Fibroblast of mammary gland (primary cell): ENCODE measurements at regions not wholly inside any gene's neighbourhood (a gene's known extent, or its start where the extent isn't known, plus 50 kb on each side); places are given as distances from the start of the nearest gene placed in this dataset.

Experiments
- DNase-seq: peaks from one replicate; pipeline ENCODE4 v3.0.0-alpha.2; 2010; ENCODE audit warnings: low read depth
- H3K4me3 ChIP-seq: 2 replicates; pipeline ENCODE4 v1.5.1; 2011; ENCODE audit warnings: low read depth, mild to moderate bottlenecking, low read length, moderate library complexity; ENCODE audit not compliant: control insufficient read depth
- TF ChIP-seq, protein P1 (sequence below): conservative IDR thresholded peaks from 2 replicates; pipeline ENCODE4 v1.5.1; 2011; ENCODE audit warnings: low read depth, low read length, inconsistent platforms; ENCODE audit not compliant: control insufficient read depth, insufficient read depth

DNA sequence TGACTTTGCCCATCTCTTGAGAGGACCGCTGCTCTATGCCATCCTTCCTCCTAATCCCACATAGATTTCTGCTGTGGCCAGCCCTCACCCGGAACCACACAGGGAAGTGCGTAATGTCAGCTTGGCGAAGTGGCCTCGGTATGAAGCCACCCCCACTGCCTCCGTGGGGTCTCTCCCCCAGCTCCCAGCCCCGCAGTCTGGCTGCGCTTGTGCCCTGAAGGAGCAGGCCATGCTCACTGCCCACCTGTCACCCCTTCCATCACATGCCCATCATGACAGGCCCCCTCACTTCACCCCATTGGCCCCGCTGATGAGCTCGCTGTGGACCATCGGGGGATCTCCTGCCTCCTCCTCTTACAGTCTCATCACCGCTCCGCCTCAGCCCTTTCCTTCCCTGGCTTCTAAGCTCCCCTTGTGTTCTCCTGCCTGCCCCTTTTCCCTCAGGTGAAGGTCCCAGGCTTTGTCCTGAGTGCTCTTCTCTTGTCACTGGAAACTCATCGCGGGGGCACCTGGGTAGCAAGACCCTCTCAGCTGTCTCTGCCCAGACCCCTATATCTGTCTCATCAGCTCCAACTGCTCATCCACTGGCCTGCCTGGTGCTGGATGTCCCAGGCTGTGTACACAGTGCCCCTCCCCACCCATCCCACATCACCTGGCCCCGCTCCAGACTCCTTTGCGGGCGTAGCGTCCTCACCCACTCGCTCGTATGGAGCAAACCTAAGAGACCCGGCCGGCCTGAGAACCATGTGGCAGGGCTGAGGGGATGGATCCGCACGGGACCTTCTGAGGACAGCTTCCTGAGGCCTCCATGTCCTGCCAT, 81.7 kb downstream of the GLI2 start:
- DNase-seq: no peak

DNA sequence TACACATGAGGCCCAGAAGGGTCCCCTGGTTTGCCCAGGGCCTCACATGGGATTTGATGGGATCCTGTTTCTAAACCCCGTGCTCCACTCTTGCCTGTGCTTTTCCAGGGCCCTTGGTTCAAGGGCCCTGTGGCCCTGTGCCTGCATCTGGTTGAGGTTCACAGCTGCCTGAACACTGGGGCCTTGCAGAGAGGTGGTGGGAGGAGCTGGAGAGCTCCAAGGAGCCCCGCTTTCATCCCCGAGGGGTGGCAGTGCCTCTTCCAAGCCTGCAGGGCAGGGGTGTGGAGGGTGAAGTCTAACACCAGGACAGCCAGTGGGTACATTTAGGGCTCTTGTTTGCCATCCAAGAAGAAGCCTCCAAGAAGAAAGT, 82.3 kb downstream of the GLI2 start:
- DNase-seq: no peak
- TF ChIP-seq, protein P1, sequence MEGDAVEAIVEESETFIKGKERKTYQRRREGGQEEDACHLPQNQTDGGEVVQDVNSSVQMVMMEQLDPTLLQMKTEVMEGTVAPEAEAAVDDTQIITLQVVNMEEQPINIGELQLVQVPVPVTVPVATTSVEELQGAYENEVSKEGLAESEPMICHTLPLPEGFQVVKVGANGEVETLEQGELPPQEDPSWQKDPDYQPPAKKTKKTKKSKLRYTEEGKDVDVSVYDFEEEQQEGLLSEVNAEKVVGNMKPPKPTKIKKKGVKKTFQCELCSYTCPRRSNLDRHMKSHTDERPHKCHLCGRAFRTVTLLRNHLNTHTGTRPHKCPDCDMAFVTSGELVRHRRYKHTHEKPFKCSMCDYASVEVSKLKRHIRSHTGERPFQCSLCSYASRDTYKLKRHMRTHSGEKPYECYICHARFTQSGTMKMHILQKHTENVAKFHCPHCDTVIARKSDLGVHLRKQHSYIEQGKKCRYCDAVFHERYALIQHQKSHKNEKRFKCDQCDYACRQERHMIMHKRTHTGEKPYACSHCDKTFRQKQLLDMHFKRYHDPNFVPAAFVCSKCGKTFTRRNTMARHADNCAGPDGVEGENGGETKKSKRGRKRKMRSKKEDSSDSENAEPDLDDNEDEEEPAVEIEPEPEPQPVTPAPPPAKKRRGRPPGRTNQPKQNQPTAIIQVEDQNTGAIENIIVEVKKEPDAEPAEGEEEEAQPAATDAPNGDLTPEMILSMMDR: no peak
- no peak overlapping the region for H3K4me3 ChIP-seq

More for the DNA sequence above, 81.7 kb downstream of the GLI2 start:
- TF ChIP-seq, protein P1: no peak
- no peak overlapping the region for H3K4me3 ChIP-seq

DNA sequence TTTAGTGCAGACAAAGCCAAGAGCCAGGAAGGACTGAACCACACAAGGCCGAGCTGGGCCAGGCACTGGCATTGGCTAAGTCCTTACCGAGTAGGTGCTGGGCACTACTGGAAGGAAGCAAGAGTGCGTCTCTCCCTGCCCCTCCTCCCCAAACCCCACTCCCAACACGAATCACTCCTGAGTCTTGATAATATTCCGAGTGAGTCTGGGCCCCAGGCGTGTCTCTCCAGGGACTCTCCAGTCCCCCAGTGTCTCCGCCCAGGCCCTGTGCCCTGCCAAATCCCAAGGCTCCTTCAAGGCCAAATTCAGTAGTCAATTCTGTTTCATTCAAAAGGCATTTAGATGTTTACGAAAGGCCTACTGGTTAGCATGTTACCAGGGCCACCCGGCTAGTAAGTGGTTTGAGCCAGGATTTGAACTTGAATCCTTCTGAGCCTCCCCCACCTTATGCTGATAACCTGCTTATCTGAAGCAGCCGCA, 82.8 kb downstream of the GLI2 start:
- TF ChIP-seq, protein P1: no peak
- no peak overlapping the region for H3K4me3 ChIP-seq
- DNase-seq: peak; percentile 89

DNA sequence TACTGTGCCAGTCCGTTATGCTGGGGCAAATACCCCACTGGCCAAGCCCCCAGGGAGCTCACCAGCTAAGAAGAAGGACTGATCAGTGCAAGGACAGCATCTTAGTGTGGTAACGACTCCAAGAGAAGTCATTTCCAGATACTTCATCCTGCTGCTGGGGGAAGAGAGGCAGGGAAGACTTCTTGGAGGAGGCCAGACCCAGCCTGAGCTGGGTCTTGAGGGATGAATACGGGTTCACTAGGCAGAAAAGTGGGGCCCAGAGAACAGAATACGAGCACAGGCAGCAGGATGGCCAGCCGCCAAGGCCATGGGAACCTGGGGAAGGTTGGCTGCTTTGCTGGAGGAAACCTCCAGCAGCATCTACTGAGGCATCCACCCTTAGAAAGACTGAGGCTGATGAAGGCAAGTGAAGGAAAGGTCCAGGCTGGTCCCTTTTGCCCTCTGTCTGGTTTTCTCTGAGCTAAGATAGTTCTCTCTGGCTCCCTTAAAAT, 84.1 kb downstream of the GLI2 start:
- TF ChIP-seq, protein P1: no peak
- H3K4me3 ChIP-seq: no peak overlapping the region

DNA sequence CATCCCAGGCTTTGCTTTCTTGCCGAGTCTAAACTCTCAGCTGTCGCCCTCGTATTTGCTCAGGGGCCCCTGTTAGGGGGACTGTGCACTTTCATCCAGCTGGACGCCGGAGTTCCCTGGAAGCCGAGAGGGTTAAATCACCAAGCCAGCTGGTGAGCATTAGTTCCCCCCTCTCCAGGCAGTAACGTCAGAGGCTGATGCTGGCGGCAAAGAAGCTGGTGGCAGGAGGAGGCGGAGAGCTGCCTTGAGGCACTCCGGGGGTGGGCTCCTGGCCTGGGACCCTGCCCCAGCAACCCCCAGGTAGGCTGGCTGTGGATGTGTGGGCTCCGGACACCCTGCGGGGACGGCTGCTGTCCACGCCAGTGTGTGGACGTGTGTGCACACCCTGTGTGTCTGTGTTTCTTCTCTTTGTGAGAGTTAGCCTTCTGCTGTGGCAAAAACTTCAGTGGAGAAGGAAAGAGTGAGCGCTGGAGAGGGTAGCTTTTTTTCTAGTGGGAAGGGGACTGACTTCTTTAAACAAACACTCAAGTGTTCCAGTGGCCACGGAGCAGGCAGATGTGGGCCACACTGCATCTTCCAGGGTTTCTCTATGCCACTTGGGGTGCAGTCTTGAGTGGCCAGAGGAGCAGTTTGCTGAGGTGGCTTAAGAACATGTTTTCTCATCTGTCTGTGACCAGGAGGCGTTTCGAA, 84.7 kb downstream of the GLI2 start:
- TF ChIP-seq, protein P1: no peak
- peak; percentile 77 for DNase-seq
- peak overlapping the region; percentile 12 for H3K4me3 ChIP-seq

More for the DNA sequence above, 84.1 kb downstream of the GLI2 start:
- no peak for DNase-seq

DNA sequence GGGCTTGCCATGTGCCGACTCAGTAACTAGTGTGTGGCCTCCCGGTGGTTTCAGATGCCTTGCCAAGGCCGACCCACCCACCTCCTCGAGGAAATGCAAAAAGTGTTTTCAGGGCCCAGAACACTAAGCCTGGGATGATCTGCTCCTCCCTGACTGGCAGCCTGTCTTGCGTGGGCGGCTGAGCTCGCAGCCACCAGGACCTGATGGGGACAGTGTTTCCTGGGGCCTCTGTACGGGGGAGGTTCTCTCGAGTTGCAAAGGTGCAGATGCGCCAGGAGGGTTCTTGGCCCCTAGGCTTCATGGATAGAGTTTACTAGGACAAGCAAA, 85.2 kb downstream of the GLI2 start:
- TF ChIP-seq, protein P1: no peak
- peak; percentile 84 for DNase-seq
- H3K4me3 ChIP-seq: no peak overlapping the region
